Heart left ventricle (tissue), 13 donors: ENCODE measurements at regions not wholly inside any gene's neighbourhood (a gene's known extent, or its start where the extent isn't known, plus 50 kb on each side); places are given as distances from the start of the nearest gene placed in this dataset.

Experiments used
- POLR2A ChIP-seq, 2 donors: fragments of 450-650 bp; IDR thresholded peaks; one replicate each; pipeline ENCODE4 v1.6.1; 2017; ENCODE audit warnings: antibody characterized with exemption in 2 of 2, mild to moderate bottlenecking in 2 of 2, moderate library complexity in 2 of 2
- TF ChIP-seq, protein P1 (sequence below), 12 donors: fragments of 200-600 bp; sonication (generic) in 4 of 12; IDR thresholded peaks; one replicate each; pipeline versions ENCODE4 v1.5.0 to v1.8.0; 2018 to 2022; ENCODE audit warnings: antibody characterized with exemption in 12 of 12, mild to moderate bottlenecking in 5 of 12
- donor health status: ischemic (EF 13 %, LVEDD 7.1; RV severe dilation, severe dysfunction).
- donor health status: DM: no; HTN: yes; CAD: no.
- donor health status: DM: no; HTN: no; CAD: no.
- donor health status: ischemic (EF 25% LVEDD 6.9; RV normal size, moderate dysfunction).
- donor health status: ischemic (EF 25% LVEDD 5.7; RV mildly dilated, moderate dysfunction).
- donor health status: ischemic (EF 35%, LVEDD 5.7; RV mildly dilated, moderate dysfunction).
- donor health status: nonischemic (EF 11% LVEDD 7.7; RV severe dilation, severe dysfunction).
- donor health status: DM: yes; HTN: yes; CAD: no.
- donor health status: PGD.
- donor health status: ischemic (EF 29% LVEDD 5.4; RV normal size, mild dysfunction).
- donor health status: nonischemic (EF 23%, LVEDD 6.1; RV moderate dilation, normal function).

GRCh38 chr22:22351366-22351765, 106.8 kb downstream of the VPREB1 start:
- TF ChIP-seq, protein P1, sequence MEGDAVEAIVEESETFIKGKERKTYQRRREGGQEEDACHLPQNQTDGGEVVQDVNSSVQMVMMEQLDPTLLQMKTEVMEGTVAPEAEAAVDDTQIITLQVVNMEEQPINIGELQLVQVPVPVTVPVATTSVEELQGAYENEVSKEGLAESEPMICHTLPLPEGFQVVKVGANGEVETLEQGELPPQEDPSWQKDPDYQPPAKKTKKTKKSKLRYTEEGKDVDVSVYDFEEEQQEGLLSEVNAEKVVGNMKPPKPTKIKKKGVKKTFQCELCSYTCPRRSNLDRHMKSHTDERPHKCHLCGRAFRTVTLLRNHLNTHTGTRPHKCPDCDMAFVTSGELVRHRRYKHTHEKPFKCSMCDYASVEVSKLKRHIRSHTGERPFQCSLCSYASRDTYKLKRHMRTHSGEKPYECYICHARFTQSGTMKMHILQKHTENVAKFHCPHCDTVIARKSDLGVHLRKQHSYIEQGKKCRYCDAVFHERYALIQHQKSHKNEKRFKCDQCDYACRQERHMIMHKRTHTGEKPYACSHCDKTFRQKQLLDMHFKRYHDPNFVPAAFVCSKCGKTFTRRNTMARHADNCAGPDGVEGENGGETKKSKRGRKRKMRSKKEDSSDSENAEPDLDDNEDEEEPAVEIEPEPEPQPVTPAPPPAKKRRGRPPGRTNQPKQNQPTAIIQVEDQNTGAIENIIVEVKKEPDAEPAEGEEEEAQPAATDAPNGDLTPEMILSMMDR (IDR thresholded peaks at IDR 0.05), result no peak
- TF ChIP-seq POLR2A (IDR thresholded peaks at IDR 0.05), result no peak
